ENCODE measurements at regions not wholly inside any gene's neighbourhood (a gene's known extent, or its start where the extent isn't known, plus 50 kb on each side); places are given as distances from the start of the nearest gene placed in this dataset.

DNA sequence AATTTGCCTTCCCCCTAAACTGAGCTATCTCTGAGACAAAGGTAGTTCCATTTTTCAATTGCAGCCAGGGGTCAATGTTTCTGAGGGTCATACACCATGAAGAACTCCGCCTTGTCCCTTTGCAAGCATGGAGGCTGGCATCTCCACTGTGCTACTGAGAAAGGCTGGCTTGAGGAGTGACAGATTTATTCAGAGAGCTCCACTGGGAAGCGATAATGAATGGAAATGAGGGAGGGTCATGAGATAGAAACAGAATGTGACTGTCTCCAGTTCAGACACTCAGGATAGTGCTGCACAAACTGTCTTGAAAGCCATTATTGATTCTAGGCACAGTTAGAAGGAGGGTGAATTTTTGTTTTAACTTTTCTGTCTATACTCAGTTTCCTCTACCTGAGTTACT is 197.5 kb downstream of the ZNF326 start:
- Histone ChIP-seq H3K27ac (replicated peaks) (no peak overlapping the region), H3K4me3 (replicated peaks; ENCODE audit: insufficient read depth, low read length) (no peak overlapping the region), H3K27me3 (ENCODE audit: insufficient read depth, poor library complexity, severe bottlenecking) (peaks cover 3% of the 10 kb centered on the region)
- DNase-seq (ENCODE audit: low read depth in 1 of 2, low spot score in 1 of 2): no peak
- TF ChIP-seq, protein P1, sequence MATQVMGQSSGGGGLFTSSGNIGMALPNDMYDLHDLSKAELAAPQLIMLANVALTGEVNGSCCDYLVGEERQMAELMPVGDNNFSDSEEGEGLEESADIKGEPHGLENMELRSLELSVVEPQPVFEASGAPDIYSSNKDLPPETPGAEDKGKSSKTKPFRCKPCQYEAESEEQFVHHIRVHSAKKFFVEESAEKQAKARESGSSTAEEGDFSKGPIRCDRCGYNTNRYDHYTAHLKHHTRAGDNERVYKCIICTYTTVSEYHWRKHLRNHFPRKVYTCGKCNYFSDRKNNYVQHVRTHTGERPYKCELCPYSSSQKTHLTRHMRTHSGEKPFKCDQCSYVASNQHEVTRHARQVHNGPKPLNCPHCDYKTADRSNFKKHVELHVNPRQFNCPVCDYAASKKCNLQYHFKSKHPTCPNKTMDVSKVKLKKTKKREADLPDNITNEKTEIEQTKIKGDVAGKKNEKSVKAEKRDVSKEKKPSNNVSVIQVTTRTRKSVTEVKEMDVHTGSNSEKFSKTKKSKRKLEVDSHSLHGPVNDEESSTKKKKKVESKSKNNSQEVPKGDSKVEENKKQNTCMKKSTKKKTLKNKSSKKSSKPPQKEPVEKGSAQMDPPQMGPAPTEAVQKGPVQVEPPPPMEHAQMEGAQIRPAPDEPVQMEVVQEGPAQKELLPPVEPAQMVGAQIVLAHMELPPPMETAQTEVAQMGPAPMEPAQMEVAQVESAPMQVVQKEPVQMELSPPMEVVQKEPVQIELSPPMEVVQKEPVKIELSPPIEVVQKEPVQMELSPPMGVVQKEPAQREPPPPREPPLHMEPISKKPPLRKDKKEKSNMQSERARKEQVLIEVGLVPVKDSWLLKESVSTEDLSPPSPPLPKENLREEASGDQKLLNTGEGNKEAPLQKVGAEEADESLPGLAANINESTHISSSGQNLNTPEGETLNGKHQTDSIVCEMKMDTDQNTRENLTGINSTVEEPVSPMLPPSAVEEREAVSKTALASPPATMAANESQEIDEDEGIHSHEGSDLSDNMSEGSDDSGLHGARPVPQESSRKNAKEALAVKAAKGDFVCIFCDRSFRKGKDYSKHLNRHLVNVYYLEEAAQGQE (IDR thresholded peaks at IDR 0.05; ENCODE audit: insufficient replicate concordance, low read depth): no peak
- TF ChIP-seq GABPA (IDR thresholded peaks at IDR 0.05; ENCODE audit: low read depth) (no peak), POLR2AphosphoS5 (IDR thresholded peaks at IDR 0.05; ENCODE audit: low read depth) (no peak), SPI1 (IDR thresholded peaks at IDR 0.05; ENCODE audit: borderline replicate concordance, low read depth) (no peak), CTCF (IDR thresholded peaks at IDR 0.05; ENCODE audit: insufficient read depth, low read length) (no peak)

- no peak overlapping the region for H3K27ac ChIP-seq (replicated peaks)
These were observed 195.6 kb downstream of the ZNF326 start for GRCh38 chr1:90190523-90190922.

DNA sequence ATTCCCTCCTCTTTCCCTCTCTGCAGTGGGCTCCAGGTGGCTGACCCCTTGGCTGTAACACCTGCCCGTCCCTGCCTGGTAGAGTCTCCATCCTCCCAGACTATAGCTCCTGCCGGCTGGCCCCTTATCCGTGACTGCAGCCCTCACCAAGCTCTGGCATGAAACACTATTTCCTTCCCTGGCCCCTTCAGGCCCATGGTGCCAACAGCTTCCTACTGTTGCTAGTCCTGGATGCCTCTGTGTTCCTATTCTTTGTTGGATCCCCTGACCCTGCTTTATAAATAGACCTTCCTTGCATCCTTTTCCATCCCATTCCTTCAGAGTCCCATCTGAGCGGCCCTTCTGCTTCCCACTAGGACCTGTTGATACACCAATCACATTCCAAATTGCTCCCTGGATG is 195.0 kb downstream of the ZNF326 start:
- DNase-seq (ENCODE audit: low read depth in 1 of 2, low spot score in 1 of 2): no peak
- H3K27ac ChIP-seq (replicated peaks): no peak overlapping the region
- no peak overlapping the region for H3K4me3 ChIP-seq (replicated peaks; ENCODE audit: insufficient read depth, low read length)
- H3K27me3 ChIP-seq (ENCODE audit: insufficient read depth, poor library complexity, severe bottlenecking): peaks cover 3% of the 10 kb centered on the region
- TF ChIP-seq CTCF (IDR thresholded peaks at IDR 0.05; ENCODE audit: insufficient read depth, low read length): no peak
- no peak for TF ChIP-seq GABPA (IDR thresholded peaks at IDR 0.05; ENCODE audit: low read depth)
- no peak for TF ChIP-seq POLR2AphosphoS5 (IDR thresholded peaks at IDR 0.05; ENCODE audit: low read depth)
- TF ChIP-seq, protein P1 (IDR thresholded peaks at IDR 0.05; ENCODE audit: insufficient replicate concordance, low read depth): no peak
- no peak for TF ChIP-seq SPI1 (IDR thresholded peaks at IDR 0.05; ENCODE audit: borderline replicate concordance, low read depth)

More at GRCh38 chr1:90190523-90190922, 195.6 kb downstream of the ZNF326 start:
- TF ChIP-seq SPI1 (IDR thresholded peaks at IDR 0.05; ENCODE audit: borderline replicate concordance, low read depth): no peak
- TF ChIP-seq POLR2AphosphoS5 (IDR thresholded peaks at IDR 0.05; ENCODE audit: low read depth): no peak
- TF ChIP-seq GABPA (IDR thresholded peaks at IDR 0.05; ENCODE audit: low read depth): no peak
- TF ChIP-seq CTCF (IDR thresholded peaks at IDR 0.05; ENCODE audit: insufficient read depth, low read length): no peak
- TF ChIP-seq, protein P1 (IDR thresholded peaks at IDR 0.05; ENCODE audit: insufficient replicate concordance, low read depth): no peak
- Histone ChIP-seq H3K27me3 (ENCODE audit: insufficient read depth, poor library complexity, severe bottlenecking) (peaks cover 3% of the 10 kb centered on the region), H3K4me3 (replicated peaks; ENCODE audit: insufficient read depth, low read length) (no peak overlapping the region)
- DNase-seq (ENCODE audit: low read depth in 1 of 2, low spot score in 1 of 2): no peak

All from HL-60 (cell line).